ENCODE measurements at regions not wholly inside any gene's neighbourhood (a gene's known extent, or its start where the extent isn't known, plus 50 kb on each side); places are given as distances from the start of the nearest gene placed in this dataset.
A peak's percentile ranks its signal among the peaks of the same experiment; 100 is the strongest.

- DNase-seq (ENCODE audit: low read depth in 4 of 6, low spot score in 6 of 6), result no peak
- WGBS (ENCODE audit: insufficient coverage), result 100% methylated on average over 2 of the region's 3 CpGs
- no peaks in the 10 kb centered on the region for H3K9me3 ChIP-seq (ENCODE audit: control insufficient read depth, insufficient read depth, low read length)
Measured at GRCh38 chr16:56068816-56069215, 122.5 kb upstream of the GNAO1 start.

GRCh38 chr16:56068314-56068713, 123.0 kb upstream of the GNAO1 start:
- Histone ChIP-seq H3K4me1 (ENCODE audit: control insufficient read depth, insufficient read depth, low read length) (no peaks in the 10 kb centered on the region), H3K4me3 (ENCODE audit: low read depth, low read length) (no peak overlapping the region), H3K36me3 (ENCODE audit: control insufficient read depth, insufficient read depth, low read length) (no peaks in the 10 kb centered on the region), H3K27me3 (ENCODE audit: control insufficient read depth, insufficient read depth, low read length) (no peaks in the 10 kb centered on the region), H3K9me3 (ENCODE audit: control insufficient read depth, insufficient read depth, low read length) (no peaks in the 10 kb centered on the region), H3K27ac (ENCODE audit: low read depth, low read length) (no peak overlapping the region)
- DNase-seq (ENCODE audit: low read depth in 4 of 6, low spot score in 6 of 6), result no peak
- no CpG with 5 or more reads among the region's 2 CpGs for WGBS (ENCODE audit: insufficient coverage)

More at GRCh38 chr16:56068816-56069215, 122.5 kb upstream of the GNAO1 start:
- Histone ChIP-seq H3K4me3 (ENCODE audit: low read depth, low read length) (no peak overlapping the region), H3K4me1 (ENCODE audit: control insufficient read depth, insufficient read depth, low read length) (no peaks in the 10 kb centered on the region), H3K36me3 (ENCODE audit: control insufficient read depth, insufficient read depth, low read length) (no peaks in the 10 kb centered on the region), H3K27me3 (ENCODE audit: control insufficient read depth, insufficient read depth, low read length) (no peaks in the 10 kb centered on the region), H3K27ac (ENCODE audit: low read depth, low read length) (no peak overlapping the region)

- H3K4me3 ChIP-seq (ENCODE audit: low read depth, low read length), result no peak overlapping the region
- H3K4me1 ChIP-seq (ENCODE audit: control insufficient read depth, insufficient read depth, low read length), result no peaks in the 10 kb centered on the region
- H3K27me3 ChIP-seq (ENCODE audit: control insufficient read depth, insufficient read depth, low read length), result no peaks in the 10 kb centered on the region
- H3K27ac ChIP-seq (ENCODE audit: low read depth, low read length), result no peak overlapping the region
- DNase-seq (ENCODE audit: low read depth in 4 of 6, low spot score in 6 of 6), result peak in 2 of 6 donors; percentile 73 to 87
- H3K9me3 ChIP-seq (ENCODE audit: control insufficient read depth, insufficient read depth, low read length), result no peaks in the 10 kb centered on the region
- H3K36me3 ChIP-seq (ENCODE audit: control insufficient read depth, insufficient read depth, low read length), result no peaks in the 10 kb centered on the region
Measured at GRCh38 chr16:56067406-56067805, 123.9 kb upstream of the GNAO1 start.

GRCh38 chr16:56066617-56067016, 124.7 kb upstream of the GNAO1 start:
- no peaks in the 10 kb centered on the region for H3K27me3 ChIP-seq (ENCODE audit: control insufficient read depth, insufficient read depth, low read length)
- no peak overlapping the region for H3K4me3 ChIP-seq (ENCODE audit: low read depth, low read length)
- no peak overlapping the region for H3K27ac ChIP-seq (ENCODE audit: low read depth, low read length)
- H3K36me3 ChIP-seq (ENCODE audit: control insufficient read depth, insufficient read depth, low read length), result no peaks in the 10 kb centered on the region
- H3K4me1 ChIP-seq (ENCODE audit: control insufficient read depth, insufficient read depth, low read length), result no peaks in the 10 kb centered on the region
- no peak for DNase-seq (ENCODE audit: low read depth in 4 of 6, low spot score in 6 of 6)
- no peaks in the 10 kb centered on the region for H3K9me3 ChIP-seq (ENCODE audit: control insufficient read depth, insufficient read depth, low read length)

GRCh38 chr16:56063111-56063510, 128.2 kb upstream of the GNAO1 start:
- no peak overlapping the region for H3K4me3 ChIP-seq (ENCODE audit: low read depth, low read length)
- no peaks in the 10 kb centered on the region for H3K9me3 ChIP-seq (ENCODE audit: control insufficient read depth, insufficient read depth, low read length)
- H3K36me3 ChIP-seq (ENCODE audit: control insufficient read depth, insufficient read depth, low read length), result no peaks in the 10 kb centered on the region
- H3K4me1 ChIP-seq (ENCODE audit: control insufficient read depth, insufficient read depth, low read length), result no peaks in the 10 kb centered on the region
- no peak for DNase-seq (ENCODE audit: low read depth in 4 of 6, low spot score in 6 of 6)
- H3K27ac ChIP-seq (ENCODE audit: low read depth, low read length), result no peak overlapping the region
- H3K27me3 ChIP-seq (ENCODE audit: control insufficient read depth, insufficient read depth, low read length), result no peaks in the 10 kb centered on the region

- no peaks in the 10 kb centered on the region for H3K27me3 ChIP-seq (ENCODE audit: control insufficient read depth, insufficient read depth, low read length)
- no peak overlapping the region for H3K27ac ChIP-seq (ENCODE audit: low read depth, low read length)
- WGBS (ENCODE audit: insufficient coverage), result no CpG with 5 or more reads among the region's 1 CpG
- H3K36me3 ChIP-seq (ENCODE audit: control insufficient read depth, insufficient read depth, low read length), result no peaks in the 10 kb centered on the region
- H3K9me3 ChIP-seq (ENCODE audit: control insufficient read depth, insufficient read depth, low read length), result no peaks in the 10 kb centered on the region
- H3K4me3 ChIP-seq (ENCODE audit: low read depth, low read length), result no peak overlapping the region
- no peaks in the 10 kb centered on the region for H3K4me1 ChIP-seq (ENCODE audit: control insufficient read depth, insufficient read depth, low read length)
- DNase-seq (ENCODE audit: low read depth in 4 of 6, low spot score in 6 of 6), result no peak
Measured at GRCh38 chr16:56057151-56057550, 134.1 kb upstream of the GNAO1 start.

GRCh38 chr16:56050916-56051315, 140.4 kb upstream of the GNAO1 start:
- H3K4me1 ChIP-seq (ENCODE audit: control insufficient read depth, insufficient read depth, low read length), result no peaks in the 10 kb centered on the region
- H3K9me3 ChIP-seq (ENCODE audit: control insufficient read depth, insufficient read depth, low read length), result no peaks in the 10 kb centered on the region
- no peaks in the 10 kb centered on the region for H3K36me3 ChIP-seq (ENCODE audit: control insufficient read depth, insufficient read depth, low read length)
- WGBS (ENCODE audit: insufficient coverage), result no CpG with 5 or more reads among the region's 4 CpGs
- peak in 1 of 6 donors; percentile 54 for DNase-seq (ENCODE audit: low read depth in 4 of 6, low spot score in 6 of 6)
- H3K27ac ChIP-seq (ENCODE audit: low read depth, low read length), result no peak overlapping the region
- H3K27me3 ChIP-seq (ENCODE audit: control insufficient read depth, insufficient read depth, low read length), result no peaks in the 10 kb centered on the region
- H3K4me3 ChIP-seq (ENCODE audit: low read depth, low read length), result no peak overlapping the region

GRCh38 chr16:56048425-56049105, 142.7 kb upstream of the GNAO1 start:
- H3K27me3 ChIP-seq (ENCODE audit: control insufficient read depth, insufficient read depth, low read length), result no peaks in the 10 kb centered on the region
- 100% methylated on average over 1 of the region's 6 CpGs for WGBS (ENCODE audit: insufficient coverage)
- DNase-seq (ENCODE audit: low read depth in 4 of 6, low spot score in 6 of 6), result no peak

GRCh38 chr16:56047307-56048234, 143.7 kb upstream of the GNAO1 start:
- Histone ChIP-seq H3K4me3 (ENCODE audit: low read depth, low read length) (no peak overlapping the region), H3K4me1 (ENCODE audit: control insufficient read depth, insufficient read depth, low read length) (no peaks in the 10 kb centered on the region), H3K27me3 (ENCODE audit: control insufficient read depth, insufficient read depth, low read length) (no peaks in the 10 kb centered on the region), H3K36me3 (ENCODE audit: control insufficient read depth, insufficient read depth, low read length) (no peaks in the 10 kb centered on the region), H3K27ac (ENCODE audit: low read depth, low read length) (no peak overlapping the region), H3K9me3 (ENCODE audit: control insufficient read depth, insufficient read depth, low read length) (no peaks in the 10 kb centered on the region)
- WGBS (ENCODE audit: insufficient coverage), result 23% methylated on average over 3 of the region's 4 CpGs
- DNase-seq (ENCODE audit: low read depth in 4 of 6, low spot score in 6 of 6), result peak in 4 of 6 donors; percentile 29 to 76 (median 44)

More at GRCh38 chr16:56048425-56049105, 142.7 kb upstream of the GNAO1 start:
- Histone ChIP-seq H3K9me3 (ENCODE audit: control insufficient read depth, insufficient read depth, low read length) (no peaks in the 10 kb centered on the region), H3K27ac (ENCODE audit: low read depth, low read length) (no peak overlapping the region), H3K4me1 (ENCODE audit: control insufficient read depth, insufficient read depth, low read length) (no peaks in the 10 kb centered on the region), H3K4me3 (ENCODE audit: low read depth, low read length) (no peak overlapping the region), H3K36me3 (ENCODE audit: control insufficient read depth, insufficient read depth, low read length) (no peaks in the 10 kb centered on the region)

- Histone ChIP-seq H3K36me3 (ENCODE audit: control insufficient read depth, insufficient read depth, low read length) (no peaks in the 10 kb centered on the region), H3K9me3 (ENCODE audit: control insufficient read depth, insufficient read depth, low read length) (peaks cover 5% of the 10 kb centered on the region), H3K27ac (ENCODE audit: low read depth, low read length) (no peak overlapping the region), H3K27me3 (ENCODE audit: control insufficient read depth, insufficient read depth, low read length) (no peaks in the 10 kb centered on the region), H3K4me1 (ENCODE audit: control insufficient read depth, insufficient read depth, low read length) (no peaks in the 10 kb centered on the region), H3K4me3 (ENCODE audit: low read depth, low read length) (no peak overlapping the region)
- 74% methylated on average over 2 of the region's 4 CpGs for WGBS (ENCODE audit: insufficient coverage)
- DNase-seq (ENCODE audit: low read depth in 4 of 6, low spot score in 6 of 6), result no peak
Measured at GRCh38 chr16:56042416-56042815, 148.9 kb upstream of the GNAO1 start.
